ENCODE measurements at regions not wholly inside any gene's neighbourhood (a gene's known extent, or its start where the extent isn't known, plus 50 kb on each side); places are given as distances from the start of the nearest gene placed in this dataset.

GRCh38 chr6:132194529-132194928 is 206.7 kb downstream of the MOXD1 start:
- WGBS, 2 donors = 75 to 78% methylated on average over 3 of the region's 3 CpGs
- TF ChIP-seq CTCF (IDR thresholded peaks at IDR 0.05) = no peak
- no peak for TF ChIP-seq POLR2A (IDR thresholded peaks at IDR 0.05)
- no peak overlapping the region for H3K27ac ChIP-seq
- H3K36me3 ChIP-seq = no peaks in the 10 kb centered on the region
- no peaks in the 10 kb centered on the region for H3K27me3 ChIP-seq
- H3K4me1 ChIP-seq = peaks cover 0 to 4% (median 0%) of the 10 kb centered on the region in 3 donors
- no peak overlapping the region for H3K4me3 ChIP-seq
- no peak for DNase-seq
- intact Hi-C loops (cut with DNase I) = no loop called here
- no peaks in the 10 kb centered on the region for H3K9me3 ChIP-seq

- H3K9me3 ChIP-seq = no peaks in the 10 kb centered on the region
- TF ChIP-seq CTCF (IDR thresholded peaks at IDR 0.05) (no peak), POLR2A (IDR thresholded peaks at IDR 0.05) (no peak)
- intact Hi-C loops (cut with DNase I) = no loop called here
- no peak overlapping the region for H3K27ac ChIP-seq
- H3K36me3 ChIP-seq = no peaks in the 10 kb centered on the region
- H3K4me3 ChIP-seq = no peak overlapping the region
- 96% methylated on average over 5 of the region's 5 CpGs for WGBS, 2 donors
- H3K27me3 ChIP-seq = no peaks in the 10 kb centered on the region
- no peak for DNase-seq
- peaks cover 0 to 4% (median 0%) of the 10 kb centered on the region in 3 donors for H3K4me1 ChIP-seq
Observed at GRCh38 chr6:132192631-132193030, 208.6 kb downstream of the MOXD1 start.

- WGBS, 2 donors = 27 to 30% methylated on average over 3 of the region's 3 CpGs
- intact Hi-C loops (cut with DNase I) = no loop called here
- no peak overlapping the region for H3K4me3 ChIP-seq
- no peak for DNase-seq
- H3K27ac ChIP-seq = peak overlapping the region in 2 of 4 donors; percentile 16 to 53
- H3K4me1 ChIP-seq = peaks cover 0 to 4% (median 0%) of the 10 kb centered on the region in 3 donors
- no peaks in the 10 kb centered on the region for H3K36me3 ChIP-seq
- H3K27me3 ChIP-seq = no peaks in the 10 kb centered on the region
- no peak for TF ChIP-seq POLR2A (IDR thresholded peaks at IDR 0.05)
- TF ChIP-seq CTCF (IDR thresholded peaks at IDR 0.05) = no peak
- no peaks in the 10 kb centered on the region for H3K9me3 ChIP-seq
Observed at GRCh38 chr6:132190815-132191175, 210.5 kb downstream of the MOXD1 start.

GRCh38 chr6:132190097-132190814 is 211.0 kb downstream of the MOXD1 start:
- DNase-seq = no peak
- intact Hi-C loops (cut with DNase I) = no loop called here
- Histone ChIP-seq H3K4me3 (no peak overlapping the region), H3K9me3 (no peaks in the 10 kb centered on the region), H3K27ac (peak overlapping the region in 2 of 4 donors; percentile 16 to 50), H3K36me3 (no peaks in the 10 kb centered on the region), H3K27me3 (no peaks in the 10 kb centered on the region), H3K4me1 (peaks cover 0 to 4% (median 0%) of the 10 kb centered on the region in 3 donors)
- WGBS, 2 donors = 35 to 36% methylated on average over 4 of the region's 4 CpGs
- TF ChIP-seq CTCF (IDR thresholded peaks at IDR 0.05) (no peak), POLR2A (IDR thresholded peaks at IDR 0.05) (no peak)

GRCh38 chr6:132188556-132189264 is 212.6 kb downstream of the MOXD1 start:
- no peak for DNase-seq
- intact Hi-C loops (cut with DNase I) = no loop called here

More at GRCh38 chr6:132188556-132189264, 212.6 kb downstream of the MOXD1 start:
- Histone ChIP-seq H3K27ac (no peak overlapping the region), H3K9me3 (no peaks in the 10 kb centered on the region), H3K27me3 (no peaks in the 10 kb centered on the region), H3K4me3 (no peak overlapping the region), H3K4me1 (peaks cover 0 to 4% (median 0%) of the 10 kb centered on the region in 3 donors), H3K36me3 (no peaks in the 10 kb centered on the region)
- TF ChIP-seq POLR2A (IDR thresholded peaks at IDR 0.05) = no peak
- TF ChIP-seq CTCF (IDR thresholded peaks at IDR 0.05) = no peak
- WGBS, 2 donors = 5 to 6% methylated on average over 1 of the region's 1 CpG
